Chondrocyte (in vitro differentiated cells): ENCODE measurements at regions not wholly inside any gene's neighbourhood (a gene's known extent, or its start where the extent isn't known, plus 50 kb on each side); places are given as distances from the start of the nearest gene placed in this dataset.

ENCODE experiments used
- DNase-seq: peaks from one replicate; pipeline ENCODE4 v3.0.0; 2021; ENCODE audit warnings: mixed read lengths, low spot score
- H3K27ac Mint-ChIP-seq: one replicate; pipeline ENCODE4 v1.8.0; 2021; ENCODE audit warnings: mild to moderate bottlenecking, moderate library complexity, mixed read lengths; ENCODE audit not compliant: unreplicated experiment
- H3K27me3 Mint-ChIP-seq: 2 replicates; pipeline ENCODE4 v1.8.0; 2021; ENCODE audit warnings: low read depth, mixed read lengths
- H3K36me3 Mint-ChIP-seq: 2 replicates; pipeline ENCODE4 v1.8.0; 2021; ENCODE audit warnings: low read depth, mixed read lengths
- H3K4me1 Mint-ChIP-seq: 2 replicates; pipeline ENCODE4 v1.8.0; 2021; ENCODE audit warnings: low read depth, mild to moderate bottlenecking, mixed read lengths
- H3K4me3 Mint-ChIP-seq: one replicate; pipeline ENCODE4 v1.8.0; 2021; ENCODE audit warnings: mild to moderate bottlenecking, moderate library complexity, mixed read lengths; ENCODE audit not compliant: unreplicated experiment
- H3K9me3 Mint-ChIP-seq: 2 replicates; pipeline ENCODE4 v1.8.0; 2021; ENCODE audit warnings: low read depth, mixed read lengths
- CTCF ChIP-seq: fragments of 200-600 bp; sonication (generic); IDR thresholded peaks from 2 replicates; pipeline ENCODE4 v1.5.0; 2021; ENCODE audit warnings: antibody characterized with exemption, mild to moderate bottlenecking, moderate library complexity

DNA sequence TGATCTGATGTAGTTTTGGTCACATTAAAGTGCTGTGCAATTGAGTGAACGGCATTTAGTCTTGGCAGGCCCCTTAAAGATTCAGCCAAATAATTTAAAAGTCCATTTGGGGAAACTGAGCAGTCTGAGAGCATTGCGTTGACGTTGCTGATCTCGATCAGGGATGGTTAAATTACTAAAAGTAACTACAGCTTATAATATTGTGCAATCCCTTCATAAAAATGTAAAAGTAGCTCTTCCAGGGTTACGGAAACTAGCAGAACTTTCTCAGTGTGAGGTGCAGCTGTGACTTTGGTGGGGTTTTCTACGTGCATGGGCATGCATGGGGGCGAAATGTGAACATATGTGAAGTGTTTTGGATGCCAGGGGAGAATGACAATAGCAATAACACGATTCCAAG, 184.5 kb upstream of the RNF32 start:
- no peak overlapping the region for H3K27ac Mint-ChIP-seq
- no peak overlapping the region for H3K4me3 Mint-ChIP-seq
- TF ChIP-seq CTCF = no peak
- no peaks in the 10 kb centered on the region for H3K4me1 Mint-ChIP-seq
- peaks cover 3% of the 10 kb centered on the region for H3K9me3 Mint-ChIP-seq
- peaks cover 4% of the 10 kb centered on the region for H3K27me3 Mint-ChIP-seq
- H3K36me3 Mint-ChIP-seq = no peaks in the 10 kb centered on the region
- DNase-seq = no peak

DNA sequence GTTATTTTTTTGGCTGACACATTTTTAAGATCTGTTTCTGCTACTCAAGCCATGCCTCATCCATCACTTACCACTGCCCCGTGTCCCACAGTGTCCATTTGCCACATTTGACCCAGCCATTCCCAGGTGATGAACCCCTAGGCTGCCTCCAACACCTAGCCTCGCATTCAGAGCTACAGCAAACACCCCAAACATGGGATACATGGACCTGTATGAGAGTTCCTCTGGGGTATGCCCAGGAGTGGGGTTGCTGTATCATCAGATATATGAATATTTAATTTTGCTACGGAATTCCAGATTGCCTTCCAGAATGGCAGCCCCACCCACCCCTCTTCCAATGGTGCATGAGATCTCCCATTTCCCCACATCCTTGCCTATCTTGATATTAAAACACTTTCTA, 190.1 kb upstream of the RNF32 start:
- no peak overlapping the region for H3K4me3 Mint-ChIP-seq
- peaks cover 3% of the 10 kb centered on the region for H3K9me3 Mint-ChIP-seq
- no peaks in the 10 kb centered on the region for H3K36me3 Mint-ChIP-seq
- no peaks in the 10 kb centered on the region for H3K4me1 Mint-ChIP-seq
- H3K27ac Mint-ChIP-seq = no peak overlapping the region
- no peak for TF ChIP-seq CTCF
- H3K27me3 Mint-ChIP-seq = peaks cover 6% of the 10 kb centered on the region
- DNase-seq = no peak

DNA sequence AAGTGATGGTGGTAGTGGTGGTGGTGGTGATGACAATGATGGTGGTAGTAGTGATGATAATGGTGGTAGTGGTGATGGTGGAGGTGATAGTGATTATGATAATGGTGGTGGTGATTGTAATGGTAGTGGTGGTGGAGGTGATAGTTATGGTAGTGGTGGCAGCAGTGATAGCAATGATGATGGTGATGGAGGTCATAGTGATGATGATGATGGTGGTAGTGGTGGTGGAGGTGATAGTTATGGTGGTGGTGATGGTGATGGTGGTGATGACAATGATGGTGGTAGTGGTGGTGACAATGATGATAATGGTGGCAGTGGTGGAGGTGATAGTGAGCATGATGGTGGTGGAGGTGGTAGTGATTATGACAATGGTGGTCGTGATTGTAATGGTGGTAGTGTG, 191.7 kb upstream of the RNF32 start:
- H3K4me3 Mint-ChIP-seq = no peak overlapping the region
- peaks cover under 1% of the 10 kb centered on the region for H3K9me3 Mint-ChIP-seq
- no peak overlapping the region for H3K27ac Mint-ChIP-seq
- peaks cover 6% of the 10 kb centered on the region for H3K27me3 Mint-ChIP-seq
- DNase-seq = no peak
- no peaks in the 10 kb centered on the region for H3K36me3 Mint-ChIP-seq
- TF ChIP-seq CTCF = no peak
- H3K4me1 Mint-ChIP-seq = no peaks in the 10 kb centered on the region

GRCh38 chr7:156446990-156447389, 193.6 kb upstream of the RNF32 start:
- no peaks in the 10 kb centered on the region for H3K4me1 Mint-ChIP-seq
- no peak overlapping the region for H3K4me3 Mint-ChIP-seq

DNA sequence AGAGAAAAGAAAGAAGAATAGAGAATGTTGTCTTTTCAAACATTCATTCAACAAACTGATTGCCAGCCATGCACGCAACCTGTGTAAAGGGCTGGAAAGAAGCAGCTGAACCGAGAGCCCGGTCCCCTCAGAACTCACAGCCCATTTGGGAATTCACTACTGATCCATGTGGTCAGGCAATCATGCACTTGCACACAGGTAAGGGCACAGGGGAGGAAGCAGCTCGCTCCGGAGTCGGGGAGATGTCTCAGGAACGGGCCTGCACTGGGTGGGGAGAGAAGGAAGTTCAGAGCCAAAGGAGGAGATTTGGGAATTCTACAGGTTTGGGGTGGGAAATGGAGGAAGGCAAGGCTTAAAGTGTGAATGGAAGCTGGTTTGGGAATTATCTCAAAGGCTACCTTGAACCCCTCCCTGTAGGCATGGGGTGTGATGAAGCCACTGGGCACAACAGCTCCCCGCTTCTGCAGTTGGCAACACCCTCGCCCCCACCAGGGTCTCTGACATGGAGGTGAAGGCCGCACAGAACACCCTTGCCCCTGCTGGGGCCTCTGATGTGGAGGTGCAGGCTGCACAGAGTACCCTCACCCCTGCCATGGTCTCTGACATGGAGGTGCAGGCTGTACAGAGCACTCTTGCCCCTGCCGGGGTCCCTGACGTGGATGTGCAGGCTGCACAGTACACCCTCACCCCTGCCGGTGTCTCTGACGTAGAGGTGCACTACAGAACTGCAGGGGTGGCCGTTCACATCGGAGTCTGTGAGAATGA, 194.4 kb upstream of the RNF32 start:
- Mint-ChIP-seq H3K36me3 (no peaks in the 10 kb centered on the region), H3K4me1 (no peaks in the 10 kb centered on the region), H3K27me3 (peaks cover 2% of the 10 kb centered on the region), H3K9me3 (no peaks in the 10 kb centered on the region), H3K27ac (no peak overlapping the region), H3K4me3 (no peak overlapping the region)
- TF ChIP-seq CTCF = no peak
- no peak for DNase-seq

More at GRCh38 chr7:156446990-156447389, 193.6 kb upstream of the RNF32 start:
- H3K36me3 Mint-ChIP-seq = no peaks in the 10 kb centered on the region
- DNase-seq = no peak
- no peaks in the 10 kb centered on the region for H3K9me3 Mint-ChIP-seq
- no peak for TF ChIP-seq CTCF
- no peak overlapping the region for H3K27ac Mint-ChIP-seq
- H3K27me3 Mint-ChIP-seq = peaks cover 2% of the 10 kb centered on the region
